Fibroblast of skin of left biceps (primary cell): ENCODE measurements at regions not wholly inside any gene's neighbourhood (a gene's known extent, or its start where the extent isn't known, plus 50 kb on each side); places are given as distances from the start of the nearest gene placed in this dataset.
"Not testable (repeated sequence)": the region's sequence is repeated elsewhere in the genome, so short reads cannot be mapped to it uniquely, and the experiment has no call there.

ENCODE experiments used
- DNase-seq, 2 experiments: peaks; one replicate each; pipeline ENCODE4 v3.0.0-alpha.2; 2013; ENCODE audit warnings: low read depth in 2 of 2

GRCh38 chr6:144767051-144767450 lies 481.9 kb downstream of the UTRN start:
- DNase-seq: no peak

GRCh38 chr6:144768551-144769075 lies 483.5 kb downstream of the UTRN start:
- no peak for DNase-seq

GRCh38 chr6:144769142-144769541 lies 484.0 kb downstream of the UTRN start:
- no peak for DNase-seq

- no peak for DNase-seq
Measured at GRCh38 chr6:144776031-144776819, 491.1 kb downstream of the UTRN start.

GRCh38 chr6:144777249-144777648 lies 492.1 kb downstream of the UTRN start:
- no peak for DNase-seq

GRCh38 chr6:144778056-144778455 lies 492.9 kb downstream of the UTRN start:
- DNase-seq: no peak

- no peak for DNase-seq
Measured at GRCh38 chr6:144778773-144779492, 493.8 kb downstream of the UTRN start.

GRCh38 chr6:144781836-144782235 lies 496.7 kb downstream of the UTRN start:
- no peak for DNase-seq

GRCh38 chr6:144782634-144783033 lies 497.5 kb downstream of the UTRN start:
- DNase-seq: no peak

GRCh38 chr6:144785056-144785455 lies 499.9 kb downstream of the UTRN start:
- DNase-seq: no peak

GRCh38 chr6:144786825-144787224 lies 501.7 kb downstream of the UTRN start:
- DNase-seq: no peak

- DNase-seq: no peak
Measured at GRCh38 chr6:144793744-144794143, 508.6 kb downstream of the UTRN start.

- not testable (repeated sequence) for DNase-seq
Measured at GRCh38 chr6:144795022-144795421, 509.9 kb downstream of the UTRN start.

- DNase-seq: no peak
Measured at GRCh38 chr6:144796070-144796469, 510.9 kb downstream of the UTRN start.

GRCh38 chr6:144797881-144798589 lies 512.9 kb downstream of the UTRN start:
- DNase-seq: peak; percentile 54 to 62

GRCh38 chr6:144804246-144804790 lies 519.2 kb downstream of the UTRN start:
- no peak for DNase-seq

- no peak for DNase-seq
Measured at GRCh38 chr6:144805049-144805448, 519.9 kb downstream of the UTRN start.

- DNase-seq: no peak
Measured at GRCh38 chr6:144806222-144806621, 521.1 kb downstream of the UTRN start.

GRCh38 chr6:144809120-144809519 lies 524.0 kb downstream of the UTRN start:
- no peak for DNase-seq

GRCh38 chr6:144809969-144810368 lies 524.8 kb downstream of the UTRN start:
- no peak for DNase-seq

GRCh38 chr6:144811140-144811539 lies 526.0 kb downstream of the UTRN start:
- no peak for DNase-seq

GRCh38 chr6:144816936-144817335 lies 531.8 kb downstream of the UTRN start:
- no peak for DNase-seq
